Peyer's patch (tissue), 4 donors: ENCODE measurements at regions not wholly inside any gene's neighbourhood (a gene's known extent, or its start where the extent isn't known, plus 50 kb on each side); places are given as distances from the start of the nearest gene placed in this dataset.
"Not testable (repeated sequence)": the region's sequence is repeated elsewhere in the genome, so short reads cannot be mapped to it uniquely, and the experiment has no call there.

ENCODE experiments used
- CTCF ChIP-seq, 6 experiments: fragments of 450-650 bp in 4 of 6; fragments of 200-600 bp in 2 of 6; sonication (generic) in 1 of 6; IDR thresholded peaks; one replicate each; pipeline ENCODE4 v1.5.1; 2017 to 2019; ENCODE audit warnings: antibody characterized with exemption in 6 of 6, mild to moderate bottlenecking in 3 of 6, moderate library complexity in 1 of 6
- POLR2A ChIP-seq, 2 donors: fragments of 450-650 bp; IDR thresholded peaks; one replicate each; pipeline ENCODE4 v1.5.1; 2017; ENCODE audit warnings: antibody characterized with exemption in 2 of 2, mild to moderate bottlenecking in 2 of 2, moderate library complexity in 2 of 2

GRCh38 chr1:157351800-157352199 lies 200.5 kb downstream of the FCRL5 start:
- TF ChIP-seq CTCF, POLR2A (IDR thresholded peaks at IDR 0.05): not testable (repeated sequence)
